GM19240 (cell line): ENCODE measurements at regions not wholly inside any gene's neighbourhood (a gene's known extent, or its start where the extent isn't known, plus 50 kb on each side); places are given as distances from the start of the nearest gene placed in this dataset.
"Not testable (repeated sequence)": the region's sequence is repeated elsewhere in the genome, so short reads cannot be mapped to it uniquely, and the experiment has no call there.

Experiments used
- DNase-seq: peaks from one replicate; pipeline ENCODE4 v3.0.0; 2011; ENCODE audit warnings: low spot score; ENCODE audit not compliant: insufficient read length

DNA sequence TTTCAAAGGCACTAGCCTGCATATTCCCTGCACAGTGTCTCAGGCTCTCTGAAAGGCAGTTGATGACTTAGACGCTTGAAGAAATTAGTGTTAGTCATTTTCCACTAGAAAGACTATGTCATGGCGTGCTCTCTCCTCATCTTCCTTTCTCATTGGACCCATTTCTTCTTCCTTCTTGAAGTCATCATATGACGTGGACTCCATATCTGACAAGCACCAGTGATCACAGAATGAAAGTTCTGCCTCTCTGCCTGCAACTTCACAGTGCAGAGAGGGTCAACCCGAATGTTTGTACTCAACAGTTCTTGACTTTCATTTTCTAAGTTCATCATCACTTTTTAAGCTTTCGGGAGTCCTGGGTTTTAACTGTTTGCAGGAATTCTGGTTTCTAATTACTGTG lies 63.7 kb upstream of the CYRIA start:
- no peak for DNase-seq

DNA sequence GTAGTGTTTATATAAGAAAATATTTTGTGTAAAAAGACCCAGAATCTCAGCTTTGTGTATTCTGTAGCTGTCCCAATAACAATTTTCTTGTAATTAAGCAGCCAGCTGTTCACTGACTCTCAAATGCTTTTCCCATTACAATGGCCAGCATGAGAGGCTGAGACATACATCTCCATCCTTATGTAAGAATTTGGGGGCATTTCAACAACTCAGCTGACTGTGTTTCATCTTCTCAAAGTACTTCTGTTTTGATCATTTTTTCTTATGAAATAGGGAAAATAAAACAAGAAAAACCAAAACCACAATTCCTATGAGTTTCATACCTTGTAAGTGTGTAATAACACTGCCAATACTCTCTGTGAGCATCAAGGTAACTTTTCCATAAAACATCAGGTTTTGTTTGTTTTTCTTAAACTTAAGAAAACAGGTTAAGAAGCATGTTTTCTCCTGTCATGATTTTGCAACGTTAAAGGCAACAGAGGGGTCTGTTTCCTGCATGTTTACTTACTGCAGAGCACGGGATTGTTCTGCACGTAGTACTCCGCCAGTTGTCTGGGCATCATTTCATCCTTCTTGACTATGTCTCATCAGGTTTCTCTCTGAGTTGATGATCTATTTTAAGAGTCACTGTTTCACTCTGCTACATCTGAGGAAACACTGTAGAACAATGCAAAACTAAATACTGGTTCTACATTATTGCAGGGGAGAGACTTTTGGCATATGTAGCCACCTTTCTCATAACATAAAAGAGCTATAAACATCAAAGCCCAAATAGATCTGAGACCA lies 62.9 kb upstream of the CYRIA start:
- DNase-seq: no peak

DNA sequence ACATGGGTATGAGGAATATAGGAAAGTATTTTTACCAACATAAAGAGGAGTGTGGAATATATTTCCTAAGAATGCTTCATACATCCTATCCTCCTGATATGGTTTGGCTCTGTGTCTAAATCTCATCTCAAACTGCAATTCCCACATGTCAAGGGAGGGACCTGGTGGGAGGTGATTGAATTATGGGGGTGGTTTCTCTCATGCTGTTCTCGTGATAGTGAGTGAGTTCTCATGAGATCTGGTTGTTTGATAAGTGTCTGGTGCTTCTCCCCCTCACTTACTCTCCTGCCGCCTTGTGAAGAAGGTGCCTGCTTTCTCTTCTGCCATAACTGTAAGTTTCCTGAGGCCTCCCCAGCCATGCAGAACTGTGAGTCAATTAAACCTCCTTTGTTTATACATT lies 62.2 kb upstream of the CYRIA start:
- not testable (repeated sequence) for DNase-seq

DNA sequence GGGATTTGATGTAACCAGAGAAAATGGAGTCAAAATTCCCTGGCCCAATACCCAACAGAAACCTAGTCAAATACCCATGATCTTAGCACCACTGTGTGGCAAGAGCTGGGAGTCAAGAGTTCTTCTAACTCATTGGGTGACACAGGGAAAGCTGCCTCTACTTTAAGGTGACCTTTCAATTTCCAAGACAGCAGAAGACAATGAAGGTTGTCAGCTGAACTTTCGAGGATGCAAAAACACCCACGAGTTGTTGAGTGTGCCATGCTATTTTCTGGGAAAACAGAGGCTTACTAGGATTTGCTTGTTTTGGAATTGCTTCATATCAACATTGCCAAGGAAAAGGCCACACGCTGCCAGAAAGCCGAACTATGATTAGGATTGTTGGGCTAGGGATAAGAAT lies 61.6 kb upstream of the CYRIA start:
- no peak for DNase-seq

DNA sequence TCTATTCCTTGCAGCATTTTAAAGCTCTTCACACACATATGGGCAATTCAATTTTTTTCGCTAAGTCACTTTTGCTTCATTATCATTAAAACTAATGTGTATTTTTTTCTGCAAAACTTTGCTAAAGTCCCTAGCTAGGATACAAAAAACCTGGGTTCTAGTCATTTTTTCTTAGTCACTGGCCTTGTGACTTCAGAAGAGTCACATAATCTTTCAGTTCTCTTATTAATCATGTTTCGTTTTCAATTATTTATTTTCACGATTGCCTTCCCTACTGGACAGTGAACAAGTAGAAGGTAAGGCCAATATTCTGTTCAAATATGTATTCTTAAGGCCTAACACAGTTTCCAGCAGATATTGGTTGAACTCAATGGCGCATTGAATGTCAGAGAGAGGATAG lies 60.9 kb upstream of the CYRIA start:
- no peak for DNase-seq

DNA sequence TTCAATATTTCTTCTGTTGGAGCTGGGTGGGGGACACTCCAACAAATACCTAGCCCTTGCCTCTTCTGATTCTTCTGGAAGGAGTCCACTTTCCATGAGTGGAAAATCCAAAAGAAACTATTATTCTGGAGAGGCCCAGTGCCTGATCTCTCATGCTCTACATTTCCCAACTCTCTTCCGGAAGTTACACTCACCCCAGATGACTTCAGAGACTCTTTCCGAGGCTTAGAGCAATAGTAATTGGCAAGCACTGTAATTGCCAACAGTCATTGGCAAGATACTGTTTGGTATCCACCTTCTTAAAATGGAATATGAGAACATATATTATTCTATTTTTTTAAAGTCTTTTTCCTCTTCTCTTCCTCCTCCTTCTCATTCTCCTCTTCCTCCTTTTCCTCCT lies 60.5 kb upstream of the CYRIA start:
- no peak for DNase-seq

DNA sequence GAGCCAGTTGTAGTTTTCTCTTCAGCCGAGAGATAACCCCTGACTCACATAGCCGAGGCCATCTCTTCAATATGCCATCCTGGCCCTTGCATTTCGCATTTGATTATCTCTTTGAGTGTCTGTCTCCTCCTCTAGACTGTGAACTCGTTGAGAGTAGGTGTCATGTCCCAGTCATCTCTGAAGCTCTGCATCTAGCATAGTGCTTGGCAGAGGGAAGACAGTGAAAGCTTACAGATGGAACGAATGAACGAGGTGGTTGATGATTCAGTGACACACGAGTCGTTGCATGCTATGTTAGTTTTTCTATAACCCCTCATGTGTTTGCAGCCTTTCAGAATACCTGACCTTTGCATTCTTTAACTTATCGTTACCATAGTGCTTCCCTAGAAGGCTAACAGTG lies 59.9 kb upstream of the CYRIA start:
- DNase-seq: no peak

DNA sequence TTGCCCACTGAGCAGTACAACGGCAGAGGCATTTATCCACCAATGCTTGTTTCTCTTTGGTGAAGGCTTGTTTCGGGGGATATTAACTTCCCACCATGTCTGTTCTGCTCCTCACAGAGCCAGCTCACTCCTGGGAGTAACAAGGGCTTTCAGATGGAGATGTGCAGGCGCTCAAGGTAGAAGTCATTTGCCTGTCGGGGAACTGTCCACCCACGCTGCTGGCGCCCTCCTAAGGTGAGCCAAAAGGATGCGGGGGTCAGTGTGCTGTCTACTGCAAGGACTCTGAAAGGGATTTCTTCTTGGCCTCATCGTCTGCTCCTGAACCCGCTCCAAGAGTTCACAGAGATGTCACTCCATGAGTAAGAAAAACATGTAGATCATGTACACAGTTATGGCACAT lies 57.0 kb upstream of the CYRIA start:
- no peak for DNase-seq

DNA sequence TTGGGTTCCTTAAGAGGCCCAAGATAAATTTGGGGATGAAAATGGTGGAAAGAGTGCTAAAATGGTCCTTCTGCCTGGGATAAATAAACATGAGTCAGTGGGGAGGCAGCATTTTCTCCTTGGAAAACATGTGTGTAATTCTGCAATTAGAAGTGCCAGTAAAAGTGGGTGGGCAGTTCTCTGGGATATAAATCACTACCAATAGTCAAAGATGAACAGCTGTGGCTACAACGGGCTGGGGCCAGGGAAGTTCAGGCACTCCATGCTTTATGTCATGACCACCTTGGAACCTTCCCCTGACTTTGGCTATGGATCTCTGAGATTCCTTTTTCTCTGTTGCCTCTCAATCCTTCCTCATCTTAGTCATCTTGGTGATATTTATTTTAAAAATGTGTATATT lies 56.5 kb upstream of the CYRIA start:
- no peak for DNase-seq

DNA sequence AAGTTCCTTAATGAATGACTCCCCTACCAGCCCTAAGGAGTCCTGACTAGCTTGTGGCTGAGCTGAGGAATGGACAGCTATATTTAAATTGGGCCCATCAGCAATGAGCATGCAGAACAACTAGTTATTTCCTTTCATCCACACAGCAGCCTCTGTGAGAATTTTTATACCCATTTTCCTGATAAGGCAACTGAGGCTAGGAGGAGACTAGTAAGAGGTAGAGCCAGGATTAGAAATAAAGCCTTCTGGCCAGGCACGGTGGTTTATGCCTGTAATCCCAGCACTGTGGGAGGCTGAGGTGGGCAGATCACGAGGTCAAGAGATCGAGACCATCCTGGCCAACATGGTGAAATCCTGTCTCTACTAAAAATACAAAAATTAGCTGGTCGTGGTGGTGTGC lies 55.9 kb upstream of the CYRIA start:
- DNase-seq: not testable (repeated sequence)

DNA sequence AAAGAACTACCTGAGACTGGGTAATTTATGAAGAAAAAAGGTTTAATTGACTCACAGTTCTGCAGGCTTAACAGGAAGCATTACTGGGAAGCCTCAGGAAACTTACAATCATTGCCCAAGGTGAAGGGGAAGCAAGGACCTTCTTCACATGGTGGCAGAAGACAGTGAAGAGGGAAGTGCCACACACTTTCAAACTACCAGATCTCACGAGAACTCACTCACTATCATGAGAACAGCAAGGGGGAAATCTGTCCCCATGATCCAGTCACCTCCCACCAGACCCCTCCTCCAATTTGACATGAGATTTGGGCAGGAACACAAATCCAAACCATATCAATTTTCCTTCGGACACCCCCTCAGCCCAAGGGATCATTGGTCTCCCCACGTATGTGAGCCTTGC lies 55.1 kb upstream of the CYRIA start:
- DNase-seq: not testable (repeated sequence)

DNA sequence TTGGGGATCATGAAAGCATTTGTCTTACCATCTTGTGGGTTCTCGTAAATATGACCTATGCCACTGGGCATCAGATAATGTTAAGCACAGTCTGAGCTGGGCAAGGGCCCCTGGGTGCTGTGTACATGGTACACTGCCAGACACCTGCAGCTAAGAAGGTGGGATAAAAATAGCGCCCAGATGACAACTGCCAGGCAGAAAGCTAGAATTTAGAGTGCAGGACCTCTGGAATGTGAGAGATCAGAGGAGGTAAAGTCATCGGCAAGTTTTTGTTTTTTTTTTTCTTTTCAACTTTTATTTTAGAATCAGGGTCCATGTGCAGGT lies 53.8 kb upstream of the CYRIA start:
- no peak for DNase-seq

DNA sequence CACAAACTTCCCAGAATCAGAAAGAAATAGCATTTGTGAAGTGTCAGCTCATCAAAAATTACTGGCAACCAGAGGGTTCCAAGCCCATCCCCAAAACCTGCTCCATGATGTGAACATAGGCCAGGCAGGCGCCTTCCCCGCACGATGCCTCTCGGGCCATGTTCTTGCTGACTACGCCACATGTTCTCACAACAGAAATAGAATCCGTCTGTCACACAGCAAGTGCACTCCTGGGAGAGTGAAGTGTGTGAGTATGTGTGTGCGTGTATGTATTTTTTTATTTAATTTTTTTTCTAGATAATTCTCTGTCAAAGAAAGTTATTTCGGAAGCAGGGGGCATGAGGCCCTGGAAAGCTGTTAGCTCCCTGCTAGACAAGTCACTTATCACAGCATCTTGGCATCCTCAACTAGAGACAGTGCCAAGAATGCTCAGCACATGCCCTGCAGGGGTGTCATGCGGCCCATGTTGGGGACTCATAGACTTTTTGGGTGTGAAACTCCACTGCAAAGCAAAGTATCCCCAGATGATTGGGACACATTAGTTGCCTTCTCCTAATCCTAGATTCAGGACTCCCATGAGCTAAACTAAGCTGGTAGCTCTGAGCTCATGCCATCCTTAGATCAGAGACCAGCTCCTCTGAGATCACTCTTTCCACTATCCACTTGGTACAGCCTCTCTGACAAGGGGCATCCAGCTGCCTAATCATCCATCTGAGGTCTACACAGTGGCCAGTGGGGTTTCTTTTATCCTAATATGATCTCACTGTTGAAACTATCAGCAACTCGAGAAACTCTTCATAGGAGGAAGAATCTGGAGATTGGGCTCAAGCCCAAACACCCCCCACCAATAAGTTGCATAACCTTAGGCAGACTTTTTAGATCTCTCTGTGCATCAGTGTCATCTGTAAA lies 53.2 kb upstream of the CYRIA start:
- DNase-seq: no peak

DNA sequence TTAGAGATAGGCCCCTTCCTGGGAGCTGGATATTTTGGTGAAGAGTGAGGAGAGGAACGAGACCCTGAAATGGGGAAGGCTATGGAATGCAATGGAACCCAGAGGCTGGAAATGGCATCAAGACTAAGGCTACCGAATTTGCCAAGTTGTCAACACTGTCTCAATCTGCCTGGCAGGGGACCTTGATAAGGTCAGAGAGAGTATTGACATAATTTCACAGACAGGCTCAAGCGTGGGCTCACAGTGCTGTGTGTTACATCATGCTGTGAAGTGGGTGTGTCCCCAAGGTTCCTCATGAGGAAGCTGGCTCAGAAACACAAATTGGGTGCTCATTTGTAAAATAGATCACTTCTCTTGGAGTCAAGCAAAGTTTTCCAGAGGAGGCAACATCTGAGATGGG lies 51.8 kb upstream of the CYRIA start:
- DNase-seq: no peak

DNA sequence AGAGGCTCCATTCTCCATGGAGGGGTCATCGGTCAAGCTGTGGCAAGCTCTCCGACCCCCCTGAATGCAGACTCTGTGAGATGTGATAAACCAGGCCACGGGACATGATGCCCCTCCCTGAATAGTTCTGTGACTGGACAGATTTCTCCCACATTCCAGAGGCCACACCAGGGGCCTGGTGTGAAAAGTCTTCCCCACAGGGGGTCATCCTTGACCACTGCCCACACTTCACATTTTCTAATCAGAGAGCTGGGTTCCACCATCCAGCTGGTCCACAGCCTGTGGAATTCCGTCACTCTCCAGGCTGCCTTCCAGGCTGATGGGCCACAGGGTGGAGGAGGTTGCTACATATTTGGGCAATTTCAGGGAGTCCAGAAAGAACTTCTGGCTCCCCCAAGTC lies 51.3 kb upstream of the CYRIA start:
- DNase-seq: no peak

DNA sequence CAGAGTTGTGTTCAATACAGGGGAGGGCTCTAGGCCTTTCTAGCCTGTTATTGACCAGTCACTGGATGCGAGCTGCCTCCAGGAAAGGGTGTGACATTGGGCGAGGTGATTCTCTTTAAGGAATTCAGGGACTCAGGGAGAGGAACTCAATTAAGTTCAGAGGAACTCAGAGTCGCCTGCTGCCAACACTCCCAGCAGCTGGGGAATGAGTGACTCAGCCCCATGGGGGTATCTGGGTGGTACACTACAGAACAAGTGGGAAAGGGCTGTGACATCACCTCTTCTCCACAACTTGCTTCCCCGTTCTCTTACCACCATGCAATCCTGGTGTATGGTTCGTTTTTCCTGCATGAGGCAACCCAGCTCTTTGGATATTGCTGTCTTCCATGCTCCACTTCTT lies 50.4 kb upstream of the CYRIA start:
- no peak for DNase-seq
